GM13976 (cell line): ENCODE measurements at regions not wholly inside any gene's neighbourhood (a gene's known extent, or its start where the extent isn't known, plus 50 kb on each side); places are given as distances from the start of the nearest gene placed in this dataset.

Experiments used
- DNase-seq: peaks from one replicate; pipeline ENCODE4 v3.0.0; 2012; ENCODE audit warnings: low spot score
- CTCF ChIP-seq: IDR thresholded peaks from 2 replicates; pipeline ENCODE4 v1.5.1; 2012; ENCODE audit warnings: borderline replicate concordance, mild to moderate bottlenecking; ENCODE audit not compliant: insufficient read depth; ENCODE audit errors: extremely low read depth, missing control alignments, control extremely low read depth
- in situ Hi-C: fragments of 300-500 bp; cut with MboI; formaldehyde crosslinking; loops from one replicate; pipeline ENCODE4 v1.12.0; 2022; ENCODE audit warnings: low sequenced_read_pairs, mixed read lengths, inconsistent platforms; ENCODE audit not compliant: unreplicated experiment

- no peak for TF ChIP-seq CTCF
- no peak for DNase-seq
- in situ Hi-C loops: no loop called here
Observed at GRCh38 chr2:228629251-228629650, 447.8 kb upstream of the SPHKAP start.

GRCh38 chr2:228628682-228629081 lies 447.2 kb upstream of the SPHKAP start:
- TF ChIP-seq CTCF: no peak
- in situ Hi-C loops: no loop called here
- DNase-seq: no peak

- in situ Hi-C loops: no loop called here
- no peak for DNase-seq
Observed at GRCh38 chr2:228627510-228627909, 446.0 kb upstream of the SPHKAP start.

GRCh38 chr2:228625481-228625880 lies 444.0 kb upstream of the SPHKAP start:
- DNase-seq: no peak
- no peak for TF ChIP-seq CTCF
- in situ Hi-C loops: no loop called here

More at GRCh38 chr2:228627510-228627909, 446.0 kb upstream of the SPHKAP start:
- no peak for TF ChIP-seq CTCF

GRCh38 chr2:228624733-228625132 lies 443.2 kb upstream of the SPHKAP start:
- no peak for TF ChIP-seq CTCF
- in situ Hi-C loops: no loop called here
- no peak for DNase-seq

GRCh38 chr2:228615496-228615895 lies 434.0 kb upstream of the SPHKAP start:
- DNase-seq: no peak
- in situ Hi-C loops: no loop called here
- TF ChIP-seq CTCF: no peak

- TF ChIP-seq CTCF: no peak
Observed at GRCh38 chr2:228614741-228615140, 433.3 kb upstream of the SPHKAP start.

More at GRCh38 chr2:228614741-228615140, 433.3 kb upstream of the SPHKAP start:
- in situ Hi-C loops: no loop called here
- DNase-seq: no peak
